ENCODE measurements at regions not wholly inside any gene's neighbourhood (a gene's known extent, or its start where the extent isn't known, plus 50 kb on each side); places are given as distances from the start of the nearest gene placed in this dataset.

DNA sequence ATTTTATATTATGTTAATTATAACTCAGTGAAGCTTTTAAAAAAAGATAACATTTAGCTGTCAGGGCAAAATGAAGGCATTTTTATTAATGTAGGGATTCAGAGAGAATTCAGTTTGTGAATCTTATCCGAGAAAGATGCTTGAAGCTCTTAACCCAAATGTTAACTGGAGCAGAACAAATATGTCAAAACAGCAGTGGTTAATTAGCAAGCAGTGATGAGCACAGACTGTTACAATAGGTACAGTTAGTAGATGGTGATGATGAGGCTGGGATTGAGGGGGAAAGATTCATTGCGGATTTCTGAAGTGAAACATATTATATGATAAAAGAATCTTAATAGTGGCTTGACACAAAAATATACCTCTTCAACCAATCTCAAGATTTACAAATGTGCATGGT lies 356.7 kb downstream of the DIRAS2 start:
- 87% methylated on average over 2 of the region's 2 CpGs; no CpG with 5 or more reads in 1 of the 2 experiments for WGBS, 2 experiments (ENCODE audit: extremely low coverage in 1 of 2, insufficient coverage in 1 of 2, insufficient read length in 1 of 2, insufficient replicate concordance in 2 of 2, low coverage in 1 of 2, low lambda C conversion rate in 2 of 2, missing lambda C conversion rate in 1 of 2)
- Histone ChIP-seq H3K4me1 (replicated peaks in 1 of 4; ENCODE audit: control insufficient read depth in 3 of 4, insufficient read depth in 4 of 4, low read length in 3 of 4) (no peaks in the 10 kb centered on the region), H2AK5ac (ENCODE audit: low read depth, low read length) (no peak overlapping the region), H3K4ac (replicated peaks; ENCODE audit: insufficient read length, low read depth, low read length) (no peak overlapping the region), H3K36me3 (ENCODE audit: control insufficient read depth in 2 of 4, insufficient read depth in 4 of 4, low read length in 3 of 4) (no peaks in the 10 kb centered on the region), H3K79me2 (ENCODE audit: control insufficient read depth in 1 of 2, insufficient read depth in 2 of 2, low read length in 2 of 2) (no peaks in the 10 kb centered on the region), H3K23me2 (ENCODE audit: low read depth, low read length) (no peaks in the 10 kb centered on the region), H4K20me1 (replicated peaks in 1 of 2; ENCODE audit: control insufficient read depth in 1 of 2, insufficient read depth in 2 of 2, low read length in 2 of 2) (no peaks in the 10 kb centered on the region), H3K9ac (replicated peaks in 1 of 4; ENCODE audit: extremely low read depth in 1 of 4, low read depth in 3 of 4, low read length in 3 of 4) (no peak overlapping the region), H3K14ac (ENCODE audit: insufficient read length) (no peak overlapping the region), H2BK120ac (replicated peaks; ENCODE audit: low read depth, low read length) (no peak overlapping the region), H2AFZ (ENCODE audit: low read length) (no peak overlapping the region), H3K56ac (replicated peaks; ENCODE audit: insufficient read length, low read depth, low read length) (no peak overlapping the region), H3K27ac (ENCODE audit: low read depth, low read length) (no peak overlapping the region), H3K4me3 (ENCODE audit: extremely low read depth in 1 of 4, insufficient read depth in 2 of 4, low read depth in 3 of 4, low read length in 4 of 4) (no peak overlapping the region), H4K5ac (ENCODE audit: insufficient read length, low read depth, low read length) (no peak overlapping the region), H3K23ac (ENCODE audit: insufficient read length) (no peak overlapping the region), H4K8ac (ENCODE audit: extremely low read depth, insufficient read depth, low read length) (no peak overlapping the region), H3K27me3 (replicated peaks in 1 of 4; ENCODE audit: control insufficient read depth in 3 of 4, extremely low read depth in 1 of 4, insufficient read depth in 3 of 4, low read length in 3 of 4) (no peaks in the 10 kb centered on the region), H2BK5ac (ENCODE audit: low read depth, low read length) (no peak overlapping the region), H2BK15ac (ENCODE audit: low read length) (no peak overlapping the region), H3K79me1 (ENCODE audit: low read depth, low read length) (no peaks in the 10 kb centered on the region), H2BK12ac (ENCODE audit: low read depth, low read length) (no peak overlapping the region), H3K18ac (ENCODE audit: extremely low read depth, low read length) (no peak overlapping the region), H4K91ac (replicated peaks; ENCODE audit: insufficient read length, low read length) (no peak overlapping the region), H2BK20ac (ENCODE audit: low read length) (no peak overlapping the region), H3K9me3 (ENCODE audit: insufficient read depth in 2 of 2, low read depth in 1 of 2, low read length in 1 of 2) (no peaks in the 10 kb centered on the region), H3K4me2 (ENCODE audit: insufficient read depth in 1 of 2, low read depth in 2 of 2, low read length in 2 of 2) (no peak overlapping the region)
- FAIRE-seq = no peak
- no peak for DNase-seq (ENCODE audit: low read depth in 1 of 2, low spot score in 2 of 2)
- ChIA-PET POLR2A (ENCODE audit: partially characterized antibody) (no interaction called here), CTCF (ENCODE audit: partially characterized antibody) (no interaction called here)
- TF ChIP-seq CREB1 (IDR thresholded peaks at IDR 0.05) (no peak), NANOG (IDR thresholded peaks at IDR 0.05; ENCODE audit: insufficient read depth, low read depth, low read length, poor library complexity, severe bottlenecking) (no peak)

Data from H1 (cell line).